Adrenal gland (tissue), 5 donors: ENCODE measurements at regions not wholly inside any gene's neighbourhood (a gene's known extent, or its start where the extent isn't known, plus 50 kb on each side); places are given as distances from the start of the nearest gene placed in this dataset.

Experiments
- POLR2A ChIP-seq, 2 donors: fragments of 450-650 bp; IDR thresholded peaks; one replicate each; pipeline ENCODE4 v1.6.1; 2017; ENCODE audit warnings: antibody characterized with exemption in 2 of 2, mild to moderate bottlenecking in 2 of 2, moderate library complexity in 1 of 2
- TF ChIP-seq, protein P1 (sequence below), 6 experiments: fragments of 450-650 bp in 4 of 6; fragments of 200-600 bp in 2 of 6; sonication (generic) in 1 of 6; IDR thresholded peaks; 1 replicate in 5 of 6; 2 replicates in 1 of 6; pipeline versions ENCODE4 v1.5.1 to v1.8.0; 2016 to 2021; ENCODE audit warnings: antibody characterized with exemption in 6 of 6, mild to moderate bottlenecking in 2 of 6, moderate library complexity in 1 of 6
- donor health status: DM: no; HTN: no; CAD: no.

DNA sequence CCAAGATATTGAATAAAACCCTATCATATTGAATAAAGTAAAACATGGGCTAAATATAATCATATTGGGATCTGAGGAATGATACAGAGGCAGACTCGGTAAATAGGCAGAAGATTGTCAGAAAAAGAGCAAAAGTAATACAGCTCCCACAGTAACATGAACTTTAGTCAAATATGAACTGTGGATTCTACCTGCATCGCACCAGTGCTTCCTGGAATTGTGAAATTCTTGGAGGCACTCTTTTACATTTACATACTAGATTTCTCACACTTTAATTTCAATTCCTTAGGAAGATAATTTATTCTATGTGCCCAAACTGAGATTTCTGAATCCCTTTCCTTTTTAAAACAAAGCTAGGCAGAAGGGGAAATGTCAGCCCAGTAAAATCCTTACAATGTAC, 325.1 kb upstream of the SLC39A10 start:
- TF ChIP-seq, protein P1, sequence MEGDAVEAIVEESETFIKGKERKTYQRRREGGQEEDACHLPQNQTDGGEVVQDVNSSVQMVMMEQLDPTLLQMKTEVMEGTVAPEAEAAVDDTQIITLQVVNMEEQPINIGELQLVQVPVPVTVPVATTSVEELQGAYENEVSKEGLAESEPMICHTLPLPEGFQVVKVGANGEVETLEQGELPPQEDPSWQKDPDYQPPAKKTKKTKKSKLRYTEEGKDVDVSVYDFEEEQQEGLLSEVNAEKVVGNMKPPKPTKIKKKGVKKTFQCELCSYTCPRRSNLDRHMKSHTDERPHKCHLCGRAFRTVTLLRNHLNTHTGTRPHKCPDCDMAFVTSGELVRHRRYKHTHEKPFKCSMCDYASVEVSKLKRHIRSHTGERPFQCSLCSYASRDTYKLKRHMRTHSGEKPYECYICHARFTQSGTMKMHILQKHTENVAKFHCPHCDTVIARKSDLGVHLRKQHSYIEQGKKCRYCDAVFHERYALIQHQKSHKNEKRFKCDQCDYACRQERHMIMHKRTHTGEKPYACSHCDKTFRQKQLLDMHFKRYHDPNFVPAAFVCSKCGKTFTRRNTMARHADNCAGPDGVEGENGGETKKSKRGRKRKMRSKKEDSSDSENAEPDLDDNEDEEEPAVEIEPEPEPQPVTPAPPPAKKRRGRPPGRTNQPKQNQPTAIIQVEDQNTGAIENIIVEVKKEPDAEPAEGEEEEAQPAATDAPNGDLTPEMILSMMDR (IDR thresholded peaks at IDR 0.05), result no peak
- TF ChIP-seq POLR2A (IDR thresholded peaks at IDR 0.05), result no peak
